Mesothelial cell of epicardium (in vitro differentiated cells): ENCODE measurements at regions not wholly inside any gene's neighbourhood (a gene's known extent, or its start where the extent isn't known, plus 50 kb on each side); places are given as distances from the start of the nearest gene placed in this dataset.

Experiments used
- DNase-seq, 2 experiments: peaks; one replicate each; pipeline ENCODE4 v3.0.0; 2021; ENCODE audit warnings: low spot score in 2 of 2; ENCODE audit not compliant: unreplicated experiment in 2 of 2
- H3K27ac Mint-ChIP-seq: 2 replicates; pipeline ENCODE4 v1.8.0; 2021; ENCODE audit warnings: mixed read lengths
- H3K27me3 Mint-ChIP-seq: 2 replicates; pipeline ENCODE4 v1.8.0; 2021; ENCODE audit warnings: low read depth, mixed read lengths
- H3K36me3 Mint-ChIP-seq: 2 replicates; pipeline ENCODE4 v1.8.0; 2021; ENCODE audit warnings: mixed read lengths
- H3K4me1 Mint-ChIP-seq: 2 replicates; pipeline ENCODE4 v1.8.0; 2021; ENCODE audit warnings: mixed read lengths
- H3K4me3 Mint-ChIP-seq: 2 replicates; pipeline ENCODE4 v1.8.0; 2021; ENCODE audit warnings: mild to moderate bottlenecking, moderate library complexity, mixed read lengths
- H3K9me3 Mint-ChIP-seq: 2 replicates; pipeline ENCODE4 v1.8.0; 2021; ENCODE audit warnings: mixed read lengths
- TF ChIP-seq, protein P1 (sequence below): fragments of 200-600 bp; sonication (generic); IDR thresholded peaks from one replicate; pipeline ENCODE4 v1.5.0; 2021; ENCODE audit warnings: antibody characterized with exemption; ENCODE audit not compliant: unreplicated experiment

DNA sequence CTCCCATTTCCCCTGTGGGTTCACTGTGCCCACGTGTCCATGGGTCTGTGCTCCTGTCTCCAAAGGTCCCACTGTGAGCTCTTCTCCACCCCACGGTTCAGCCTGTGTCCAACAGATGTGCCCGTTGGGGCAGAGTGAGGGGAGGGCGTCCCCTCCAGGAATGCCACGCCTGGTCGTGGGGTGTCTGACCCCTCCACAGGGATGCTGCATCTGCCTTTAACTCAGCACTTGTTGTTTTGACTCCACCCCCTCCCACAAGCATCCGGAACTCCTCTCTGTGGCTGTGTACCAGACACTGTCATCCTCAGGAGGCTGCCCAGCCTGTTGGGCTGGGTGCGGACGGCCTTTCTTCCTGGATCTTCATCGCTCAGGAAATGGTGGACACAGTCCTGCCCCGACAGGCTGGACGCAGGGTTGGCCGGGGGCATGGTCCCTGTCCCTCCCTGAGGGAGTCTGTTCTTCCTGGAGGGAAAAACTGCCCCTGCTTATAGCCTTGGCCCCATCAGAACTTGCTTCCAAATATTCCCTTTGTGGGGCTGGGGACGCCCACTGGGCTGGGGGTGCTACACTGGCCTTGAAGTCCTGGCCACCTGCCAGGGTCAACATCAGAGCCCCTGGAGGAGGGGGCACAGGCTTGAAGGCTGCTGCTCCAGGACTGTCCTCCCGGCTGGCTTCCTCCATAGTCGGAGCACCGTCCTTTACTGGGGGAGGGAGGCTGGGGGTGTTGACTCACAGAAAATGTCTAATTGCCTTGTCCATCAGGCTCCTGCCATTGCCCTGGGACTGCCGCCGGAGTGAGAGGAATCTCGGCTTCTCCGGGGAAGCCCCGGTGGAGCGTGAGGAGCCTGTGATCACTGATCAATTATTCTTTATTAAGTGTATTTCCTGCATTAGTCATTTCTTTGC lies 182.0 kb upstream of the C1orf174 start:
- no peak for DNase-seq
- Mint-ChIP-seq H3K36me3 (no peaks in the 10 kb centered on the region), H3K4me1 (no peaks in the 10 kb centered on the region), H3K9me3 (peaks cover 18% of the 10 kb centered on the region), H3K4me3 (no peak overlapping the region), H3K27me3 (peaks cover 27% of the 10 kb centered on the region), H3K27ac (no peak overlapping the region)
- TF ChIP-seq, protein P1, sequence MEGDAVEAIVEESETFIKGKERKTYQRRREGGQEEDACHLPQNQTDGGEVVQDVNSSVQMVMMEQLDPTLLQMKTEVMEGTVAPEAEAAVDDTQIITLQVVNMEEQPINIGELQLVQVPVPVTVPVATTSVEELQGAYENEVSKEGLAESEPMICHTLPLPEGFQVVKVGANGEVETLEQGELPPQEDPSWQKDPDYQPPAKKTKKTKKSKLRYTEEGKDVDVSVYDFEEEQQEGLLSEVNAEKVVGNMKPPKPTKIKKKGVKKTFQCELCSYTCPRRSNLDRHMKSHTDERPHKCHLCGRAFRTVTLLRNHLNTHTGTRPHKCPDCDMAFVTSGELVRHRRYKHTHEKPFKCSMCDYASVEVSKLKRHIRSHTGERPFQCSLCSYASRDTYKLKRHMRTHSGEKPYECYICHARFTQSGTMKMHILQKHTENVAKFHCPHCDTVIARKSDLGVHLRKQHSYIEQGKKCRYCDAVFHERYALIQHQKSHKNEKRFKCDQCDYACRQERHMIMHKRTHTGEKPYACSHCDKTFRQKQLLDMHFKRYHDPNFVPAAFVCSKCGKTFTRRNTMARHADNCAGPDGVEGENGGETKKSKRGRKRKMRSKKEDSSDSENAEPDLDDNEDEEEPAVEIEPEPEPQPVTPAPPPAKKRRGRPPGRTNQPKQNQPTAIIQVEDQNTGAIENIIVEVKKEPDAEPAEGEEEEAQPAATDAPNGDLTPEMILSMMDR: no peak

DNA sequence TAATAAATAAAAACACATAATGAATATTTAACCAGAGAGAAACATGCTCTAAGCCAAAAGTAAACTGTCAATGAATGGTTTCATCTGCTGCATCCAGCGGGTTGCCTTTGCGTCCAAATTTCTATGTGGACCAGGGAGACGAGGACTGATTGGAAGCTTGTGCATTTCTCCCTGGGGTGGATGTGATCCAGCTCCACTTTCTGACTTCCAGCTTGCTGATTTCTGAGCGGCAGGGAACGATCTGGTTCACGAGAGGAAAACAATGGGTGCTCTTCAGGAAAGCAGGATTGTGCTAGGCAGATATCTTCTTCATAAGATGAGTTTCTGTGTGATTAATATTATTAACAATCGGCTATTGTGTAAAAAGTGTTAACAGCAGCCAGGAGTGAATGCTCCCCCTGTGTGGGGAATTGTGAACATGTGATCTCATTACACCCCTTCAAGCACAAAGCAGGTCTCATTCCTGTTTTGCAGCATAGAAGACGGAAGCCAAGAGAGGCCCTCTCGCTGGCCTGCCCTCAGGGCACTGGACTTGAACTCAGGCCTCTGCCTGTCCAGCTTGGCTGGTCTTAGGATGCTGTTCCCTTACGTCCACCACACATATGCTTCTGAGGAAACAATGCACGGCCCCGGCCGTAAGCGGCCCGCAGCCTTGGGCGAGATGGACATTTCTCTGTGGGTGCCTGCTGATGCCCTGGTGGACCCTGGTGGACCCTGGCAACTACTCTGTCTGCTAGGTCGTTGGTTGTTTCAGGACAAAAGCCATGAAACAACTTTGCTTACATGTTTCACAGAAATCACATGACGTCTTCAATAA lies 183.4 kb upstream of the C1orf174 start:
- no peak overlapping the region for H3K27ac Mint-ChIP-seq
- no peaks in the 10 kb centered on the region for H3K36me3 Mint-ChIP-seq
- H3K9me3 Mint-ChIP-seq: peaks cover 18% of the 10 kb centered on the region
- no peak for DNase-seq
- H3K27me3 Mint-ChIP-seq: peaks cover 27% of the 10 kb centered on the region
- TF ChIP-seq, protein P1: no peak
- no peak overlapping the region for H3K4me3 Mint-ChIP-seq
- H3K4me1 Mint-ChIP-seq: no peaks in the 10 kb centered on the region

DNA sequence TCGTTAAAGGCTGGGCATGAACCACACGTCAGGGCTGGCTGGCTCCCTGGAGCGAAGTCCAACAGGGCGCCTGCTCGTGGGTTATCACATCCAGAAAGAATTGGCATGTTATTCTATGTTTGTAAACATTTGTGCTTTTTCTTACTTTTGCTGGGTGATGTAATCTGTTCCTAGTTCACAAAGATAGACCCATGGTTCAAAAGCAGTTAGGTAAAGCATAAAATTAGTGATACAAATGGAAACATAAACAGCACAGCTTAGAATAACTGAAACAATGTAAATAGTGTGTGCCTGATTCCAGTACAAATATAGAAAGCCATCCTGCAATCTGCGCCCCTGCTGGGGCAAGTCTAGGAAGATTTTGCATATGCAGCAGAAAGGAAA lies 184.0 kb upstream of the C1orf174 start:
- Mint-ChIP-seq H3K4me3 (no peak overlapping the region), H3K27ac (no peak overlapping the region), H3K27me3 (peaks cover 27% of the 10 kb centered on the region), H3K4me1 (no peaks in the 10 kb centered on the region), H3K36me3 (no peaks in the 10 kb centered on the region), H3K9me3 (peaks cover 19% of the 10 kb centered on the region)
- no peak for DNase-seq
- TF ChIP-seq, protein P1: no peak

DNA sequence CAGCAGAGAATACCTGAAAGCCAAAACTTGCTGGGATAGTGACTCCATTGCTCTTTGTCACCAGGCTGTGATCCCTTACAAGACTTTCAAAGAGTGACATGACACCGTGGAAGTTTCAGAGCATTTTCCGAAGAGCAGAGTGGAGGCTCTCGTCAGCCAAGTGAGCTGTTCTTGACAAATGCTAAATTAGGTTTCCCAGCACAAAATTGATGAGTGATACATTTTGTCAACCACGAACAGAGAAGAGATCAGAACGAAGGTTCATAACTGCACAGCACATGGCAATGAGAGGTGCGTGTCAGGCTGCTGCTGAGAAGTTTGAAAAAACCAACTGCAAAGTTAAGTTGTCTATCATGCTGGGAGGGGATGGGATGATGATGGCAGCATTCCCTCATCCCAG lies 184.4 kb upstream of the C1orf174 start:
- TF ChIP-seq, protein P1: no peak
- H3K36me3 Mint-ChIP-seq: no peaks in the 10 kb centered on the region
- no peaks in the 10 kb centered on the region for H3K4me1 Mint-ChIP-seq
- no peak overlapping the region for H3K27ac Mint-ChIP-seq
- no peak for DNase-seq
- H3K4me3 Mint-ChIP-seq: no peak overlapping the region
- peaks cover 17% of the 10 kb centered on the region for H3K9me3 Mint-ChIP-seq
- H3K27me3 Mint-ChIP-seq: peaks cover 27% of the 10 kb centered on the region

DNA sequence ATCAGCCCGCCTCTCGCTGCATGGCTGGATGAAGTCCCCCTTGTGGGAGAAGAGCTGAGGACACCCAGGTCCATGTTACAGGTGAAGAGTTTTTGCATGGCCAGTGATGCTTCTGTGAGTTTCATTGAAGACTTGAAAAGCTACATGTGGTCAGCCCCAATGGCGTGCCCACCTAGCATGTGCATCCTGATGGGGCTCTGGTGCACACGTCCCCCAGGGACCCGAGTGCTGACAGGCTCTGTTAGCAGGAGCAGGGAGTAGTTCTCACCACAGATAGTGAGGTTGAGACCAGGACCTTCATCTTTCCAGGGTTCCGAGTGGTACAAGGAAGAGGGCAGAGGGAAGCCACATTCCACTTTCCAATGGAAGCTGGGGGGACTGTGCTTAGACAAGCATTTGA lies 184.8 kb upstream of the C1orf174 start:
- DNase-seq: no peak
- Mint-ChIP-seq H3K36me3 (no peaks in the 10 kb centered on the region), H3K27ac (no peak overlapping the region), H3K4me3 (no peak overlapping the region), H3K27me3 (peaks cover 27% of the 10 kb centered on the region), H3K4me1 (no peaks in the 10 kb centered on the region), H3K9me3 (peaks cover 15% of the 10 kb centered on the region)
- TF ChIP-seq, protein P1: no peak
